ENCODE measurements at regions not wholly inside any gene's neighbourhood (a gene's known extent, or its start where the extent isn't known, plus 50 kb on each side); places are given as distances from the start of the nearest gene placed in this dataset.

DNA sequence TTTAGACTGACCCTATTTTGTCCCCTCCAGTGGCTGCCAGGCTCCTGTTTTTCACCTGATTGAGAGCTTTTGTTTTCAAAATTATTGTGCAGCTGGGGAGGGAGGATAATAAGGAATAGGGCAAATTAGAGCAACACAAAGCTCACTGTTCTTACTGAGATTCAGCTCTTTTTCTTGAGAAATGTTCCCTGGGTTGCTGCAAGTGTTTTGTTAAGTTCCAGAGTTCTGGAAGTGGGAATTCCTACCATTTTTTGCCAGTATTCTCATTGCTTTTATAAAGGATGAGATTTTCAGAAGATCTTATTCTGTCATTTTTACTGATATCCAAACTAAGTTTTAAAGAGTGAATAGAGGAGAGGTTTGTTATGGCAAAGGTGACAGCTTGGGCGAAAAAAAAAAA lies 417.7 kb downstream of the SIPA1L2 start:
- H3K27me3 ChIP-seq (ENCODE audit: control insufficient read depth in 1 of 2, insufficient read depth in 1 of 2, low read length in 2 of 2), result no peaks in the 10 kb centered on the region
- H3K23ac ChIP-seq (ENCODE audit: low read length in 2 of 2), result no peak overlapping the region
- no peaks in the 10 kb centered on the region for H3K79me1 ChIP-seq (replicated peaks; ENCODE audit: low read length, poor library complexity, severe bottlenecking)
- H2BK120ac ChIP-seq (ENCODE audit: low read depth, low read length), result no peak overlapping the region
- H3K27ac ChIP-seq (ENCODE audit: low read length, poor library complexity, severe bottlenecking), result peak overlapping the region; percentile 83
- DNase-seq, result no peak
- no peak overlapping the region for H2BK12ac ChIP-seq (ENCODE audit: low read length in 2 of 2)
- no peaks in the 10 kb centered on the region for H3K36me3 ChIP-seq (ENCODE audit: control insufficient read depth in 1 of 2, insufficient read depth in 2 of 2, low read depth in 1 of 2, low read length in 2 of 2)
- H2BK5ac ChIP-seq (ENCODE audit: low read depth, low read length, poor library complexity, severe bottlenecking), result no peak overlapping the region
- WGBS, result 72% methylated on average over 1 of the region's 1 CpG
- H2BK15ac ChIP-seq (ENCODE audit: low read depth, poor library complexity, severe bottlenecking), result no peak overlapping the region
- H3K9me3 ChIP-seq (ENCODE audit: control insufficient read depth, low read length), result no peaks in the 10 kb centered on the region
- H3K4ac ChIP-seq (ENCODE audit: low read depth in 1 of 2, low read length in 2 of 2), result no peak overlapping the region
- no peak overlapping the region for H4K91ac ChIP-seq (ENCODE audit: low read length)
- H3K14ac ChIP-seq (ENCODE audit: low read length in 2 of 2), result no peak overlapping the region
- H3K18ac ChIP-seq (ENCODE audit: low read depth in 1 of 2, low read length in 2 of 2), result no peak overlapping the region
- no peak overlapping the region for H3K4me3 ChIP-seq (ENCODE audit: insufficient read depth in 1 of 2, low read depth in 1 of 2, low read length in 2 of 2)
- H3K9ac ChIP-seq (ENCODE audit: low read length), result no peak overlapping the region
- H2AFZ ChIP-seq (ENCODE audit: low read depth, low read length), result no peak overlapping the region
- H4K8ac ChIP-seq (ENCODE audit: low read length), result no peak overlapping the region
- no peak overlapping the region for H2AK5ac ChIP-seq (ENCODE audit: low read length, severe bottlenecking)
- H3K4me1 ChIP-seq (ENCODE audit: control insufficient read depth, insufficient read depth, low read depth, low read length), result peaks cover 4% of the 10 kb centered on the region
- H3K4me2 ChIP-seq (ENCODE audit: low read length, poor library complexity, severe bottlenecking), result no peak overlapping the region

DNA sequence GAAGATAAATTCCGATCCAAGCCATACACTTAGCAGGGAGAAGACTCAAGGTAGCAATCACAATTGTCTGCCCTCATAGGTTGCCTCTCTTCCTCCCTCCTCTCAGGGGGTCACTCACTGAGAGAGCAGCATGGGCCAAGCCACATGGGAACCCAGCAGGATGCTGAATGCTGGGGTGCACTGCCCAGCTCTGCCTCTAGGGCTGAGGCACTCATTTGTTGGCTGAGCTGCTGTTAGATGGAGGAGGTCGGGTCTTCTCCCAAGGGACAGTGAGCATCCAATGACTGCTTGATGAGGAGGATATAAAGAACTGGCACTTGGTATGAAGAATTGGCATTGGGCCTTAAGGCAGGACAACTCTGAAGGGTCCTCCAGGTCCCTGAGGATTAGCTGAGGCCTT lies 418.8 kb downstream of the SIPA1L2 start:
- Histone ChIP-seq H2BK15ac (ENCODE audit: low read depth, poor library complexity, severe bottlenecking) (no peak overlapping the region), H3K27ac (ENCODE audit: low read length, poor library complexity, severe bottlenecking) (no peak overlapping the region), H3K4me1 (ENCODE audit: control insufficient read depth, insufficient read depth, low read depth, low read length) (peaks cover 4% of the 10 kb centered on the region), H4K91ac (ENCODE audit: low read length) (peak overlapping the region; percentile 55), H3K27me3 (ENCODE audit: control insufficient read depth in 1 of 2, insufficient read depth in 1 of 2, low read length in 2 of 2) (no peaks in the 10 kb centered on the region), H3K9ac (ENCODE audit: low read length) (no peak overlapping the region), H3K18ac (ENCODE audit: low read depth in 1 of 2, low read length in 2 of 2) (no peak overlapping the region), H2AK5ac (ENCODE audit: low read length, severe bottlenecking) (peak overlapping the region; percentile 74), H3K4ac (ENCODE audit: low read depth in 1 of 2, low read length in 2 of 2) (no peak overlapping the region), H2BK12ac (ENCODE audit: low read length in 2 of 2) (peak overlapping the region; percentile 31 to 60), H2BK5ac (ENCODE audit: low read depth, low read length, poor library complexity, severe bottlenecking) (no peak overlapping the region), H4K8ac (ENCODE audit: low read length) (no peak overlapping the region), H3K9me3 (ENCODE audit: control insufficient read depth, low read length) (no peaks in the 10 kb centered on the region), H3K36me3 (ENCODE audit: control insufficient read depth in 1 of 2, insufficient read depth in 2 of 2, low read depth in 1 of 2, low read length in 2 of 2) (no peaks in the 10 kb centered on the region), H3K4me2 (ENCODE audit: low read length, poor library complexity, severe bottlenecking) (no peak overlapping the region), H3K14ac (ENCODE audit: low read length in 2 of 2) (peak overlapping the region in 1 of 2 experiments; percentile 45), H3K23ac (ENCODE audit: low read length in 2 of 2) (no peak overlapping the region), H3K79me1 (replicated peaks; ENCODE audit: low read length, poor library complexity, severe bottlenecking) (no peaks in the 10 kb centered on the region), H2BK120ac (ENCODE audit: low read depth, low read length) (no peak overlapping the region), H3K4me3 (ENCODE audit: insufficient read depth in 1 of 2, low read depth in 1 of 2, low read length in 2 of 2) (no peak overlapping the region), H2AFZ (ENCODE audit: low read depth, low read length) (no peak overlapping the region)
- 97% methylated on average over 2 of the region's 2 CpGs for WGBS
- no peak for DNase-seq

DNA sequence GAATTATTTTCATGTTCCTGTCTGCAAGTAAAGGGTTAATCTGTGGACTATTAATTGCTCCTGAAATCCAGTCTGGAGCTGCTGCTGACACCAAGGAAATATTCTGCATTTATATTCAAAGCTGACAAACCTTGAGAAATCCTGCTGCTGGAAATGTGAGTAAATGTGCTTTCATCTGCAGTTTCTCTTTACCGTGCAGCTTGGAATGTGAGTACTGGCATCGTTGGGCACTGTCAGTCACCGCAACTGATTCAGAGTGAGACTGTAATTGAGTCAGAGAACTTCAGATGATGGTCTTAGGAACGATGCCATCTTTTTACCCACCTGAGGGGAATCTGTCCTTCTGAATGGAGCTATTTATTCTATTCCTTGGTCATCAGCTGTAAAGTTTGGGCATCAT lies 420.6 kb downstream of the SIPA1L2 start:
- 82% methylated on average over 4 of the region's 4 CpGs for WGBS
- no peaks in the 10 kb centered on the region for H3K27me3 ChIP-seq (ENCODE audit: control insufficient read depth in 1 of 2, insufficient read depth in 1 of 2, low read length in 2 of 2)
- H4K91ac ChIP-seq (ENCODE audit: low read length), result no peak overlapping the region
- no peak overlapping the region for H3K4ac ChIP-seq (ENCODE audit: low read depth in 1 of 2, low read length in 2 of 2)
- no peak overlapping the region for H3K18ac ChIP-seq (ENCODE audit: low read depth in 1 of 2, low read length in 2 of 2)
- no peak overlapping the region for H2AK5ac ChIP-seq (ENCODE audit: low read length, severe bottlenecking)
- no peaks in the 10 kb centered on the region for H3K79me1 ChIP-seq (replicated peaks; ENCODE audit: low read length, poor library complexity, severe bottlenecking)
- no peak overlapping the region for H2BK12ac ChIP-seq (ENCODE audit: low read length in 2 of 2)
- H3K4me2 ChIP-seq (ENCODE audit: low read length, poor library complexity, severe bottlenecking), result no peak overlapping the region
- no peak overlapping the region for H2AFZ ChIP-seq (ENCODE audit: low read depth, low read length)
- H3K36me3 ChIP-seq (ENCODE audit: control insufficient read depth in 1 of 2, insufficient read depth in 2 of 2, low read depth in 1 of 2, low read length in 2 of 2), result no peaks in the 10 kb centered on the region
- no peak overlapping the region for H3K14ac ChIP-seq (ENCODE audit: low read length in 2 of 2)
- no peak overlapping the region for H2BK5ac ChIP-seq (ENCODE audit: low read depth, low read length, poor library complexity, severe bottlenecking)
- no peak overlapping the region for H2BK15ac ChIP-seq (ENCODE audit: low read depth, poor library complexity, severe bottlenecking)
- H3K4me1 ChIP-seq (ENCODE audit: control insufficient read depth, insufficient read depth, low read depth, low read length), result peaks cover 4% of the 10 kb centered on the region
- DNase-seq, result no peak
- H3K27ac ChIP-seq (ENCODE audit: low read length, poor library complexity, severe bottlenecking), result no peak overlapping the region
- H3K9ac ChIP-seq (ENCODE audit: low read length), result no peak overlapping the region
- no peak overlapping the region for H4K8ac ChIP-seq (ENCODE audit: low read length)
- no peak overlapping the region for H3K23ac ChIP-seq (ENCODE audit: low read length in 2 of 2)
- no peak overlapping the region for H3K4me3 ChIP-seq (ENCODE audit: insufficient read depth in 1 of 2, low read depth in 1 of 2, low read length in 2 of 2)
- H3K9me3 ChIP-seq (ENCODE audit: control insufficient read depth, low read length), result peaks cover 3% of the 10 kb centered on the region
- H2BK120ac ChIP-seq (ENCODE audit: low read depth, low read length), result no peak overlapping the region

DNA sequence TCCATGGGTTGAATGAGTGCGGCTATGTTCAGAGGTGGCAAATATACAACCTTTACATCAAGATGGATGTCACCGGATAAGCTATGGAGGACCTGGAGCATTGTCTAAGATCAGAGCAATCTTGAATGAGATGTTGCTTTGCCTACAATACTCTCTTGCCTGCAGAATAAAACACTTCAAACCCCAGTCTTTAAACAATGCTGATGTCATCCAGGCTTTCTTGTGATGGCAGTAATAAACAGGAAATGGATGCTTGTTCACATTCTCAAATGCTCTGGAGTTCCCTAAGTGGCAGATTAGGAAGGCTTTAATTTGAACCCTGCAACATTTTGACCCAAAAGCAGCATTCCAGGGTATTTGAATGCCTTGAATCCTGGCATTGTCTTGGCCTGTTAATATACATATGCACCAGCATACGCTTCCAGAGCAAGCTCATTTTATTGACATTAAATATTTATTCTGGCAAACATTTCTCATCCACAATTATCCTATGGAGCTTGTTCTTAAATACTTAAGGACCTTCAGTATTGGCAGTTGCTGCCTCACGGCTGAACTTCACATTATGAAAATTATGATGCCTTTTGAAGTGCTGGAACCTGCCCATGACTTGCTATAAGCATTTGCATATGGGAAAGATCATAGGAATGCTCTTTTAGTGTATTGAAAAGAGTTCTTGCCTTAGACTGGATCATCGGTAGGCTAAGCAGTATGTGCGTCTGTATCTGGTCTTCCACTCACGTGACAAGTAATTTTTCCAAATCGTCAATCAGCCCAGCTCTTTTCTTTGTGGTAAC lies 422.7 kb downstream of the SIPA1L2 start:
- H3K4me2 ChIP-seq (ENCODE audit: low read length, poor library complexity, severe bottlenecking), result no peak overlapping the region
- H2BK5ac ChIP-seq (ENCODE audit: low read depth, low read length, poor library complexity, severe bottlenecking), result no peak overlapping the region
- H3K79me1 ChIP-seq (replicated peaks; ENCODE audit: low read length, poor library complexity, severe bottlenecking), result no peaks in the 10 kb centered on the region
- no peak overlapping the region for H3K4ac ChIP-seq (ENCODE audit: low read depth in 1 of 2, low read length in 2 of 2)
- no peaks in the 10 kb centered on the region for H3K27me3 ChIP-seq (ENCODE audit: control insufficient read depth in 1 of 2, insufficient read depth in 1 of 2, low read length in 2 of 2)
- no peak overlapping the region for H2BK120ac ChIP-seq (ENCODE audit: low read depth, low read length)
- no peak overlapping the region for H4K91ac ChIP-seq (ENCODE audit: low read length)
- no peak overlapping the region for H3K27ac ChIP-seq (ENCODE audit: low read length, poor library complexity, severe bottlenecking)
- H4K8ac ChIP-seq (ENCODE audit: low read length), result no peak overlapping the region
- H3K23ac ChIP-seq (ENCODE audit: low read length in 2 of 2), result no peak overlapping the region
- no peaks in the 10 kb centered on the region for H3K4me1 ChIP-seq (ENCODE audit: control insufficient read depth, insufficient read depth, low read depth, low read length)
- H3K9ac ChIP-seq (ENCODE audit: low read length), result no peak overlapping the region
- peak overlapping the region; percentile 48 to 60 for H3K18ac ChIP-seq (ENCODE audit: low read depth in 1 of 2, low read length in 2 of 2)
- H2AFZ ChIP-seq (ENCODE audit: low read depth, low read length), result no peak overlapping the region
- H3K14ac ChIP-seq (ENCODE audit: low read length in 2 of 2), result no peak overlapping the region
- H2AK5ac ChIP-seq (ENCODE audit: low read length, severe bottlenecking), result no peak overlapping the region
- peak; percentile 36 for DNase-seq
- no peak overlapping the region for H2BK15ac ChIP-seq (ENCODE audit: low read depth, poor library complexity, severe bottlenecking)
- H3K36me3 ChIP-seq (ENCODE audit: control insufficient read depth in 1 of 2, insufficient read depth in 2 of 2, low read depth in 1 of 2, low read length in 2 of 2), result no peaks in the 10 kb centered on the region
- WGBS, result 87% methylated on average over 8 of the region's 8 CpGs
- no peak overlapping the region for H3K4me3 ChIP-seq (ENCODE audit: insufficient read depth in 1 of 2, low read depth in 1 of 2, low read length in 2 of 2)
- H3K9me3 ChIP-seq (ENCODE audit: control insufficient read depth, low read length), result peaks cover 9% of the 10 kb centered on the region
- no peak overlapping the region for H2BK12ac ChIP-seq (ENCODE audit: low read length in 2 of 2)

Measured in mesenchymal stem cell (in vitro differentiated cells and primary cell).